HepG2 (cell line): ENCODE measurements at regions not wholly inside any gene's neighbourhood (a gene's known extent, or its start where the extent isn't known, plus 50 kb on each side); places are given as distances from the start of the nearest gene placed in this dataset.

ENCODE experiments used
- HMG20A ChIP-seq: IDR thresholded peaks from 2 replicates; pipeline ENCODE4 v1.6.1; 2016; ENCODE audit warnings: borderline replicate concordance
- IKZF5 ChIP-seq: IDR thresholded peaks from 2 replicates; pipeline ENCODE4 v1.6.1; 2018; ENCODE audit warnings: missing genetic modification reagents, mild to moderate bottlenecking, missing compliant biosample characterization
- REL ChIP-seq: sonication (generic); formaldehyde crosslinking; conservative IDR thresholded peaks from 2 replicates; pipeline ENCODE4 v1.8.0; 2022; ENCODE audit warnings: mild to moderate bottlenecking, missing genetic modification reagents, moderate library complexity
- SMC3 ChIP-seq: IDR thresholded peaks from 2 replicates; pipeline ENCODE4 v1.6.1; 2011; ENCODE audit warnings: low read length, improper control_type of control experiment
- SOX13 ChIP-seq, 3 experiments: fragments of 450-650 bp in 1 of 3; sonication (generic) in 1 of 3; formaldehyde crosslinking in 1 of 3; IDR thresholded peaks in 2 of 3; conservative IDR thresholded peaks in 1 of 3; 2 replicates each; pipeline versions ENCODE4 v1.5.0 to v1.6.1; 2016 to 2020; ENCODE audit warnings: antibody characterized with exemption in 1 of 3, mild to moderate bottlenecking in 1 of 3, missing compliant biosample characterization in 1 of 3, missing genetic modification reagents in 1 of 3, moderate library complexity in 1 of 3
- TOE1 ChIP-seq: sonication (generic); formaldehyde crosslinking; IDR thresholded peaks from 2 replicates; pipeline ENCODE4 v1.4.0; 2020; ENCODE audit warnings: mild to moderate bottlenecking, missing genetic modification reagents
- TP53 ChIP-seq: sonication (generic); formaldehyde crosslinking; conservative IDR thresholded peaks from 2 replicates; pipeline ENCODE4 v1.4.0; 2020; ENCODE audit warnings: missing genetic modification reagents
- USF2 ChIP-seq, 2 experiments: sonication (generic) in 1 of 2; formaldehyde crosslinking in 1 of 2; IDR thresholded peaks; 2 replicates each; pipeline versions ENCODE4 v1.5.1 to v1.6.1; 2011 to 2020; ENCODE audit warnings: borderline replicate concordance in 1 of 2, low read depth in 1 of 2, low read length in 1 of 2, mild to moderate bottlenecking in 1 of 2, missing genetic modification reagents in 1 of 2, moderate library complexity in 1 of 2
- ZHX1 ChIP-seq: sonication (generic); formaldehyde crosslinking; IDR thresholded peaks from 2 replicates; pipeline ENCODE4 v1.8.1; 2022; ENCODE audit warnings: low read depth, mild to moderate bottlenecking, missing genetic modification reagents
- ZNF142 ChIP-seq: sonication (generic); formaldehyde crosslinking; IDR thresholded peaks from 2 replicates; pipeline ENCODE4 v1.4.0; 2020; ENCODE audit warnings: missing genetic modification reagents
- ZNF160 ChIP-seq: sonication (generic); formaldehyde crosslinking; IDR thresholded peaks from 2 replicates; pipeline ENCODE4 v1.8.0; 2022; ENCODE audit warnings: mild to moderate bottlenecking, inconsistent platforms, missing genetic modification reagents
- ZNF180 ChIP-seq: sonication (generic); formaldehyde crosslinking; IDR thresholded peaks from 2 replicates; pipeline ENCODE4 v1.4.0; 2020; ENCODE audit warnings: low read depth, missing genetic modification reagents, borderline replicate concordance
- ZNF331 ChIP-seq: sonication (generic); formaldehyde crosslinking; IDR thresholded peaks from 2 replicates; pipeline ENCODE4 v1.4.0; 2020; ENCODE audit warnings: missing genetic modification reagents
- ZNF382 ChIP-seq: sonication (generic); formaldehyde crosslinking; IDR thresholded peaks from 2 replicates; pipeline ENCODE4 v1.5.0; 2020; ENCODE audit warnings: missing genetic modification reagents, mild to moderate bottlenecking, borderline replicate concordance
- ZNF510 ChIP-seq: sonication (generic); formaldehyde crosslinking; IDR thresholded peaks from 2 replicates; pipeline ENCODE4 v1.4.0; 2020; ENCODE audit warnings: low read depth, mild to moderate bottlenecking, missing genetic modification reagents
- ZZZ3 ChIP-seq: sonication (generic); formaldehyde crosslinking; IDR thresholded peaks from 2 replicates; pipeline ENCODE4 v1.4.0; 2020; ENCODE audit warnings: missing genetic modification reagents, mild to moderate bottlenecking, borderline replicate concordance

- TF ChIP-seq ZNF142 (CRISPR knock-in tag) (no peak), ZHX1 (0 out of 2 replicates have a peak, but pooled peaks have one; percentile 25), USF2 (IDR thresholded peaks at IDR 0.05; ENCODE audit: low read depth, low read length) (no peak), USF2 (CRISPR knock-in tag; IDR thresholded peaks at IDR 0.05; ENCODE audit: borderline replicate concordance) (no peak; the same call in 1 of the 2 replicates), REL (CRISPR knock-in tag) (no peak), ZNF510 (CRISPR knock-in tag) (no peak), TP53 (CRISPR knock-in tag) (0 out of 2 replicates have a peak, but pooled peaks have one; percentile 41), HMG20A (0 out of 2 replicates have a peak, but pooled peaks have one; percentile 19), IKZF5 (CRISPR knock-in tag) (0 out of 2 replicates have a peak, but pooled peaks have one; percentile 26), ZNF180 (CRISPR knock-in tag) (no peak), SOX13 (IDR thresholded peaks at IDR 0.05) (no peak), SOX13 (CRISPR knock-in tag; conservative IDR thresholded peaks at IDR 0.05 in 1 of 2, IDR thresholded peaks at IDR 0.05 in 1 of 2) (peak in 1 of 2 experiments; percentile 32; a peak in 1 of 4 replicates), ZNF331 (CRISPR knock-in tag) (0 out of 2 replicates have a peak, but pooled peaks have one; percentile 33), ZNF160 (no peak), ZNF382 (CRISPR knock-in tag) (no peak), SMC3 (no peak), TOE1 (CRISPR knock-in tag) (no peak), ZZZ3 (no peak)
These were observed 69.2 kb upstream of the KIF26B start (continued) for GRCh38 chr1:245085508-245086095.
